ENCODE measurements at regions not wholly inside any gene's neighbourhood (a gene's known extent, or its start where the extent isn't known, plus 50 kb on each side); places are given as distances from the start of the nearest gene placed in this dataset.

- TF ChIP-seq CTCF (IDR thresholded peaks at IDR 0.05; ENCODE audit: low read depth, low read length, missing control alignments) = no peak
- no peak overlapping the region for H3K4me3 ChIP-seq (ENCODE audit: low read depth, low read length)
- no peak for DNase-seq (ENCODE audit: low read depth)
- in situ Hi-C loops (cut with HindIII; ENCODE audit: low sequenced_read_pairs) = no loop called here
Measured at GRCh38 chr15:77748078-77749064, 115.7 kb upstream of the LINGO1 start.

GRCh38 chr15:77747175-77748077 is 114.7 kb upstream of the LINGO1 start:
- DNase-seq (ENCODE audit: low read depth) = no peak
- no peak for TF ChIP-seq CTCF (IDR thresholded peaks at IDR 0.05; ENCODE audit: low read depth, low read length, missing control alignments)
- in situ Hi-C loops (cut with HindIII; ENCODE audit: low sequenced_read_pairs) = no loop called here
- H3K4me3 ChIP-seq (ENCODE audit: low read depth, low read length) = no peak overlapping the region

- no peak overlapping the region for H3K4me3 ChIP-seq (ENCODE audit: low read depth, low read length)
- DNase-seq (ENCODE audit: low read depth) = no peak
- in situ Hi-C loops (cut with HindIII; ENCODE audit: low sequenced_read_pairs) = no loop called here
- no peak for TF ChIP-seq CTCF (IDR thresholded peaks at IDR 0.05; ENCODE audit: low read depth, low read length, missing control alignments)
Measured at GRCh38 chr15:77746254-77747174, 113.8 kb upstream of the LINGO1 start.

- TF ChIP-seq CTCF (IDR thresholded peaks at IDR 0.05; ENCODE audit: low read depth, low read length, missing control alignments) = no peak
- no peak overlapping the region for H3K4me3 ChIP-seq (ENCODE audit: low read depth, low read length)
- no peak for DNase-seq (ENCODE audit: low read depth)
- in situ Hi-C loops (cut with HindIII; ENCODE audit: low sequenced_read_pairs) = no loop called here
Measured at GRCh38 chr15:77744398-77744797, 111.7 kb upstream of the LINGO1 start.

GRCh38 chr15:77742570-77742969 is 109.9 kb upstream of the LINGO1 start:
- in situ Hi-C loops (cut with HindIII; ENCODE audit: low sequenced_read_pairs) = no loop called here
- no peak overlapping the region for H3K4me3 ChIP-seq (ENCODE audit: low read depth, low read length)
- TF ChIP-seq CTCF (IDR thresholded peaks at IDR 0.05; ENCODE audit: low read depth, low read length, missing control alignments) = no peak
- DNase-seq (ENCODE audit: low read depth) = no peak

Data from astrocyte of the cerebellum (primary cell).